DOHH2 (cell line): ENCODE measurements at regions not wholly inside any gene's neighbourhood (a gene's known extent, or its start where the extent isn't known, plus 50 kb on each side); places are given as distances from the start of the nearest gene placed in this dataset.

Experiments
- H3F3A ChIP-seq: fragments of 200-600 bp; sonication (generic), shearing (Covaris generic); 2 replicates; pipeline ENCODE4 v1.6.0; 2016; ENCODE audit warnings: antibody characterized with exemption, mild to moderate bottlenecking; ENCODE audit not compliant: control insufficient read depth, insufficient read depth
- H3K27ac ChIP-seq: fragments of 200-600 bp; sonication (generic); 2 replicates; pipeline ENCODE4 v1.5.1; 2014; ENCODE audit warnings: low read depth, mild to moderate bottlenecking, low read length, moderate library complexity
- H3K27me3 ChIP-seq: fragments of 200-600 bp; sonication (generic); 2 replicates; pipeline ENCODE4 v1.6.1; 2014; ENCODE audit warnings: mild to moderate bottlenecking, low read length, mixed read lengths; ENCODE audit not compliant: control insufficient read depth
- H3K36me3 ChIP-seq: fragments of 200-600 bp; sonication (generic); 2 replicates; pipeline ENCODE4 v1.6.1; 2014; ENCODE audit warnings: mild to moderate bottlenecking, low read length, moderate library complexity, mixed read lengths; ENCODE audit not compliant: control insufficient read depth
- H3K4me1 ChIP-seq: fragments of 200-600 bp; sonication (generic); 2 replicates; pipeline ENCODE4 v1.6.1; 2014; ENCODE audit warnings: mild to moderate bottlenecking, low read length, mixed read lengths; ENCODE audit not compliant: control insufficient read depth
- H3K4me2 ChIP-seq: fragments of 200-600 bp; sonication (generic); 2 replicates; pipeline ENCODE4 v1.6.0; 2014; ENCODE audit warnings: mild to moderate bottlenecking, low read length, moderate library complexity
- H3K4me3 ChIP-seq: fragments of 200-600 bp; sonication (generic); 2 replicates; pipeline ENCODE4 v1.5.1; 2014; ENCODE audit warnings: mild to moderate bottlenecking, low read length, mixed read lengths
- H3K79me2 ChIP-seq: fragments of 200-600 bp; sonication (generic); 2 replicates; pipeline ENCODE4 v1.6.1; 2014; ENCODE audit warnings: mild to moderate bottlenecking, low read length, mixed read lengths; ENCODE audit not compliant: control insufficient read depth
- H3K9me2 ChIP-seq: fragments of 200-600 bp; sonication (generic); replicated peaks from 2 replicates; pipeline ENCODE4 v1.6.1; 2014; ENCODE audit warnings: mild to moderate bottlenecking, low read length, mixed read lengths; ENCODE audit not compliant: control insufficient read depth
- H3K9me3 ChIP-seq: fragments of 200-600 bp; sonication (generic); 2 replicates; pipeline ENCODE4 v1.6.1; 2014; ENCODE audit warnings: antibody characterized with exemption, low read length, mixed read lengths; ENCODE audit not compliant: control insufficient read depth, insufficient read depth
- H4K20me1 ChIP-seq: fragments of 200-600 bp; sonication (generic); 2 replicates; pipeline ENCODE4 v1.6.0; 2014; ENCODE audit warnings: low read depth, mild to moderate bottlenecking, antibody characterized with exemption, low read length, moderate library complexity; ENCODE audit not compliant: control insufficient read depth, insufficient read depth
- EZH2phosphoT487 ChIP-seq: fragments of 200-600 bp; sonication (generic); IDR thresholded peaks from 2 replicates; pipeline ENCODE4 v1.6.1; 2017; ENCODE audit warnings: borderline replicate concordance, mild to moderate bottlenecking, antibody characterized with exemption, low read length, moderate library complexity, mixed read lengths
- TF ChIP-seq, protein P1 (sequence below): fragments of 200-600 bp; sonication (generic); IDR thresholded peaks from one replicate; pipeline ENCODE4 v1.5.1; 2014; ENCODE audit warnings: antibody characterized with exemption, mild to moderate bottlenecking, low read depth, low read length; ENCODE audit not compliant: poor library complexity, severe bottlenecking

GRCh38 chrX:40816906-40817305 lies 81.6 kb upstream of the MED14 start:
- no peaks in the 10 kb centered on the region for H3K36me3 ChIP-seq
- H3K9me2 ChIP-seq, result no peaks in the 10 kb centered on the region
- no peak for TF ChIP-seq EZH2phosphoT487
- TF ChIP-seq, protein P1, sequence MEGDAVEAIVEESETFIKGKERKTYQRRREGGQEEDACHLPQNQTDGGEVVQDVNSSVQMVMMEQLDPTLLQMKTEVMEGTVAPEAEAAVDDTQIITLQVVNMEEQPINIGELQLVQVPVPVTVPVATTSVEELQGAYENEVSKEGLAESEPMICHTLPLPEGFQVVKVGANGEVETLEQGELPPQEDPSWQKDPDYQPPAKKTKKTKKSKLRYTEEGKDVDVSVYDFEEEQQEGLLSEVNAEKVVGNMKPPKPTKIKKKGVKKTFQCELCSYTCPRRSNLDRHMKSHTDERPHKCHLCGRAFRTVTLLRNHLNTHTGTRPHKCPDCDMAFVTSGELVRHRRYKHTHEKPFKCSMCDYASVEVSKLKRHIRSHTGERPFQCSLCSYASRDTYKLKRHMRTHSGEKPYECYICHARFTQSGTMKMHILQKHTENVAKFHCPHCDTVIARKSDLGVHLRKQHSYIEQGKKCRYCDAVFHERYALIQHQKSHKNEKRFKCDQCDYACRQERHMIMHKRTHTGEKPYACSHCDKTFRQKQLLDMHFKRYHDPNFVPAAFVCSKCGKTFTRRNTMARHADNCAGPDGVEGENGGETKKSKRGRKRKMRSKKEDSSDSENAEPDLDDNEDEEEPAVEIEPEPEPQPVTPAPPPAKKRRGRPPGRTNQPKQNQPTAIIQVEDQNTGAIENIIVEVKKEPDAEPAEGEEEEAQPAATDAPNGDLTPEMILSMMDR, result no peak
- no peaks in the 10 kb centered on the region for H3F3A ChIP-seq
- no peak overlapping the region for H3K27ac ChIP-seq
- H3K9me3 ChIP-seq, result no peaks in the 10 kb centered on the region
- no peaks in the 10 kb centered on the region for H3K79me2 ChIP-seq
- no peaks in the 10 kb centered on the region for H3K4me1 ChIP-seq
- H4K20me1 ChIP-seq, result no peaks in the 10 kb centered on the region
- H3K27me3 ChIP-seq, result no peaks in the 10 kb centered on the region
- H3K4me3 ChIP-seq, result no peak overlapping the region
- H3K4me2 ChIP-seq, result no peak overlapping the region

GRCh38 chrX:40818236-40818635 lies 82.9 kb upstream of the MED14 start:
- no peak overlapping the region for H3K27ac ChIP-seq
- no peak for TF ChIP-seq EZH2phosphoT487
- TF ChIP-seq, protein P1, result no peak
- H3K9me3 ChIP-seq, result no peaks in the 10 kb centered on the region
- no peaks in the 10 kb centered on the region for H3K4me1 ChIP-seq
- no peak overlapping the region for H3K4me3 ChIP-seq
- no peaks in the 10 kb centered on the region for H3K36me3 ChIP-seq
- H3F3A ChIP-seq, result no peaks in the 10 kb centered on the region
- H3K27me3 ChIP-seq, result no peaks in the 10 kb centered on the region
- H3K79me2 ChIP-seq, result no peaks in the 10 kb centered on the region
- H3K9me2 ChIP-seq, result no peaks in the 10 kb centered on the region
- no peak overlapping the region for H3K4me2 ChIP-seq
- H4K20me1 ChIP-seq, result no peaks in the 10 kb centered on the region

GRCh38 chrX:40821780-40822179 lies 86.4 kb upstream of the MED14 start:
- Histone ChIP-seq H3K36me3 (no peaks in the 10 kb centered on the region), H3K27me3 (no peaks in the 10 kb centered on the region)
- TF ChIP-seq EZH2phosphoT487, result no peak
- TF ChIP-seq, protein P1, result no peak

DNA sequence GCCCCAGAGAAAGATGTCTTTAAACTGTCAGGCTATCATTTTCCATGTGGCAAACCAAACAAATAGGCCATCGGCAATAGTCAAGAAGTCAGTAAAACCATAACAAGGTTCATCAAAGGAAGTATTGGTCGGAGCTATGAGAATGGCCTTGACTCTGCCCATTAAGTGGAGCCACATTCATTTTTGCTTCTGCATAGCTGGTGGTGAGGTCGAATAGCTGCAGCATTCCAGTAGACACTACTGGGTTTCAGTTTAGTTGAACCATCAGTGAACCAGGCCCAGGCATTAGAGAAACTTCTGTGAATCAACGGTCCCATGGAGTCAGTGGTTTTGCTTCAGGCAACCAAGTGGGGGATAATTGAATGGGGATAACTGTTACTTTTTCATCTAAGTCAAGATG lies 92.0 kb upstream of the MED14 start:
- H3F3A ChIP-seq, result no peaks in the 10 kb centered on the region
- H3K4me1 ChIP-seq, result no peaks in the 10 kb centered on the region
- H3K27me3 ChIP-seq, result no peaks in the 10 kb centered on the region
- no peak overlapping the region for H3K4me3 ChIP-seq
- H3K27ac ChIP-seq, result no peak overlapping the region
- no peaks in the 10 kb centered on the region for H3K79me2 ChIP-seq
- no peaks in the 10 kb centered on the region for H3K9me2 ChIP-seq
- H4K20me1 ChIP-seq, result no peaks in the 10 kb centered on the region
- no peak for TF ChIP-seq EZH2phosphoT487
- TF ChIP-seq, protein P1, result no peak
- H3K4me2 ChIP-seq, result no peak overlapping the region
- H3K9me3 ChIP-seq, result no peaks in the 10 kb centered on the region
- H3K36me3 ChIP-seq, result no peaks in the 10 kb centered on the region

More at GRCh38 chrX:40821780-40822179, 86.4 kb upstream of the MED14 start:
- no peaks in the 10 kb centered on the region for H3K4me1 ChIP-seq
- H3K9me2 ChIP-seq, result no peaks in the 10 kb centered on the region
- no peaks in the 10 kb centered on the region for H4K20me1 ChIP-seq
- H3K27ac ChIP-seq, result no peak overlapping the region
- H3F3A ChIP-seq, result no peaks in the 10 kb centered on the region
- no peak overlapping the region for H3K4me3 ChIP-seq
- no peak overlapping the region for H3K4me2 ChIP-seq
- H3K9me3 ChIP-seq, result no peaks in the 10 kb centered on the region
- H3K79me2 ChIP-seq, result no peaks in the 10 kb centered on the region
